NCI-H187 (cell line): ENCODE measurements at regions not wholly inside any gene's neighbourhood (a gene's known extent, or its start where the extent isn't known, plus 50 kb on each side); places are given as distances from the start of the nearest gene placed in this dataset.

ENCODE experiments used
- DNase-seq, 2 experiments: peaks; one replicate each; lab custom pipeline; 2025; lab: John Stamatoyannopoulos, UW

DNA sequence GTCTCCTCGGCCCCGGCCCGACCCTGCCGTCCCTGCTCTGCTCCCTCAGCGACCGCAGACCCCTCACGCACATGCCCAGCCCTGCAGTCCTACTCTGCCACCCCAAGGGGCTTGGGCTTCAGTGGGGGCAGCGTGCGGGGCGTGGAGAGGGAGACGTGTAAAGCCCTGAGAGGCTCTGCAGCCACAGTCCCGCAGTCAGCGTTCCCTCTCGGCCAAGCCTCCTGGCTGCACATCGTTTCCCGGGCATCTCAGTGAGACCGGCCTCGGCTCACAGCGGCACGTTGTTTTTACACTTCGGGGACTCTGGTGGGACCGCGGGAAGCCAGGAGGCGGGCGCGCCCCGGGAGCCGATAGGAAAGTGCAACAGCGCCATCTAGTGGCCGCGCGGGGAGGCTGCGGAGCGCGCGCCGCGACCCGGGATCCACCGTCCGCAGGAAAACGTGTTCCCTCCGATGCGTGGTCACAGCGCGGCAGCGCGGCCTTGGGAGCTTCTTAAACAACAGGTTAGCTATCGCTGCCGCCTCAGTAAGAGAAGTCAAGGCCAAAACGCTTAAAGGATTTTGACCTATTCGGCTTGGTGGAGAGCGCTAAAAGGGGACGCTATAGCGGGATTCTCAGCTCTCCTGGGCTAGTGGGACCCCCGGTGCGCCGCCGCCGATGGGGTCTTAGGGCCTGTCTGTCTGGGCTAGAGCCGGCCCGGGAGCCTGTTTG is 226.8 kb upstream of the IGF1R start:
- peak in 1 of 2 experiments; percentile 7 for DNase-seq

DNA sequence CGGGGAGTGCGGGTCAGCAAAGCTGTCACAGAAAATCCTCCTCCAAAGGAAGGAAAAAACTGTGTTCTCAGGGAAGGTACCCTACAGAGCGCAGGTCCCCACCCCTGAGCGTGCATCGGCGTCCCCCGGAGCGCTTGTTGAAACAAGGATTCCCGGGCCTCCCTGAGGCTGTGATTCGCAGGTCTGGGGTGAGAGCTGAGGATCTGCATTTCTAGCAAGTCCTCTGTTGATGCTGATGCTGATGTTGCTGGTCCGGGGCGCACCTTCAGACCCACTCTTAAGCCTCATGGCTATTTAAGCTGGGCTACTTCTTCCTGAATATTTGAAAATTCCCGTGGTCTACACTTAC is 226.2 kb upstream of the IGF1R start:
- DNase-seq = no peak

DNA sequence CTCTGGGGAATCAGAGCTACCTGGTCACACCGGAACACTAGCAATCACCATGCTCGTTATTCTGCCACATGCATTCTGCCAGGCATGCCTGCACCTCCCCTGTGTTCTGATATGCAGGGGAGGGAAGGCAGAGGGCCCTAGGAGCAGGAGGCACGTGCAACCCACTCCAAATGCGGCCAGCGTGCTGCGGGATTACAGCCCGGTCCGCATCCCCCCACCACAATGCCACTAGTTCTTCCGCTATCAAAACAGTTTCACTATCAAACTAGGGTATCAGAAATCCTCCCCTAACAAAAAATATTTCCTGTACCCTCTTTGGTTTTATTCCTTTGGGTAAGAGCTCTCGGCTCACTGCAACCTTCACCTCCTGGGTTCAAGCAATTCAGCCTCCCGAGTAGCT is 223.2 kb upstream of the IGF1R start:
- DNase-seq = no peak

DNA sequence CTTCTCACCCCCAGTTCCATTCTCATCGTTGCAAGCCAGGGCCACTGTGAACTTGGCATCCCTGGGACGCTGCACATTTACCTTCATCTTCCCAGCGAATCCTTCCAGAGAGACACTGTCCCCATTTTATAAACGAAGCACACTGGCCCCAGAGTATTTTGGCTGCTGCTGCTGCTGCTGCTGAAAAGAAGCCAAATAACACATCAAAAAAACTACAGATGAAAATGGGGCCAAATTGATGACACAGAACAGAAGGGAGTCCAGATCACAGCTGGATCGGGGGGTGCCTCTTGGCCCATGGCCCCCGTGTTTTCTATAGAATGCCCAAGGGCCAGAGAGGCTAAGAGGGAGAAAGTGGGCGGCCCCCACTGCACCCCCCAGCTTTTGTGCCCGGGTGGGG is 221.0 kb upstream of the IGF1R start:
- no peak for DNase-seq

DNA sequence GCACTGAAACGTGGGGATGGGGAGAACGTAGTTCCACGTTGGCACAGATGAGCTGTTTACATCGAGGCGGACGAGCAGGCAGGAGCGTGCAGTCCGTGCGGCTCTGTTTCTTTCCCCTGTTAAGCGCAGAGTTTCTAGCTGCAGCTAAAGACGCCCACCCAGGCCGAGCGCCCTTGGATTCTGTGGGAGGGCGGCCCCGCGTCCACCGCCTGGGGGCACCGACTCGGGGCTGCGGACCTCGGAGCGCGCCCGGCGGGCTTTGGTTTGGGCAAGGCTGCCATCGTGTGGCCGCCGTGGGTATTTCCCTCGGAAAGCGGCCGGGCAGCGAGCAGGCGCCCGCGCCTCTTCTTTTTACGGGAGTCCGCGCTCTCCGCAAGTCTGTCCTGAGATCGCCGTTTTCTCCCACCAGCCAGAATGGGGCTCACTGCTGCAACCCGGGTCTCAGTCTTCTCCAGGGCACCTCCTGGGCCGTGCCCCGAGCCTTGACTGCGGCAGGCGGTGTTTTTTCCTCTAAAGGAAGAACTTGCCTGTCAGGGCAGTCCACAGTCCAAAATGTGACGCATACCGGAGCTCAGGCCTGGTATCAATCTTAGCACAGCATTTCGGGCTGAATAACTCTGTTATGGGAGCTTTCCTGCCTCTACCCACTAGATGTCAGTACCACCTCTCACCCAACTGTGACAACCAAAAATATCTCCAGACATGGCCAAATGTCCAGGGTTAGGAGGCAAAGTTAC is 219.9 kb upstream of the IGF1R start:
- DNase-seq = no peak

DNA sequence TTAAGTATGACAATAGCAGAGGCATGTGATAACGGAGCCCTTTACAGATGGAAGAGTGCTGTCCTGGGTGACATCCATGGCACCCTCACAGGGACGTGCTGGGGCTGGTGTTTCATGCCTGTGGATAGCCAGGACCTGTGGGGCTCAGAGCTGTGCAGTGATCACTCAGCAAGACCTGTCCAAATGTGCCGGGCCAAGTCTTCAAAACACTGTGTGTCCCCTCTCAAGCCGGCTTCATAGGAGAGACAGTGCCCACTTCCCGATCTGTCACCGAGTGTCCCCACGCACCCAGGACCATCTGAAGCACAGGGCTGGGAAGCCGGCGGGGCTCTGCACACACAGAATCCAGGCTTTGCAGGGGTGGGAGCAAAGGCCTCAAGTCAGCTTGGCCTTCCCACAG is 217.2 kb upstream of the IGF1R start:
- no peak for DNase-seq

DNA sequence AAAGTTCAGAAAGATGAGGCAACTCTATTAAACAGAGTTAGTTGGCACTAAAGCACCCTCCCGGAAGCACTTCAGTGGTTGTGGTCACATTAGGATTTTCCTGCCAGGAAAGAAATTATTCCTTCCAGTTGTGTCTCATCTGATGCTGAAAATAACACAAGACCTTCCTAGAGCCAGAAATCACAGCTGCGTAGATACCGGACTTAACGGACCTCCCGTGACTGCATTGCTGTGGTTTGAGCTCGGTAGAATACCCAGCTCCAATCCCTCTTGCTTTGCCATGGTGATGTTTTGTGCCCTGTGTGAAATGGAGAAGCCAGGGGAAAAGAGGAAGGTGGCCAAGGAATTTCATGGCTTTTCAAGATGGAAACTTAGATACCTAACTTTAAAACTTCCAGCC is 215.0 kb upstream of the IGF1R start:
- DNase-seq = no peak

DNA sequence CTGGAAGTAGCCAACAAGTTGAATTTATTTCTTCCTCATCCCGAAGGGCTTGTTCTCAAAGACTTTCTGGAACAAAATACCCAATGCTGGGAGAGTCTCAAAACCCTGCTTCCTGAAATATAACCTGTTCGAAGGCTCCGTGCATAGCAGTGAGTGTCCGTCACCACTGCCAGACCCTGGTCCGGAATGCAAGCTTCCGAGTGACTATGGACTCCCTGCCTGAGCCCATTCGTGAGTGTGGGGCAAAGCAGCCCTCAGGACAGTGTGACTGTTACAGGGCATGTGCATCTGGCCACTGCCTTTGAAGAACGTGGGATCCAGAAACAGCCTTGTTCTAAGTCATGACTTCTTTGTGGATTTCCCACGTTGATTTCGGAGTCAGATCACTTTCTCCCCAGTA is 214.5 kb upstream of the IGF1R start:
- no peak for DNase-seq

DNA sequence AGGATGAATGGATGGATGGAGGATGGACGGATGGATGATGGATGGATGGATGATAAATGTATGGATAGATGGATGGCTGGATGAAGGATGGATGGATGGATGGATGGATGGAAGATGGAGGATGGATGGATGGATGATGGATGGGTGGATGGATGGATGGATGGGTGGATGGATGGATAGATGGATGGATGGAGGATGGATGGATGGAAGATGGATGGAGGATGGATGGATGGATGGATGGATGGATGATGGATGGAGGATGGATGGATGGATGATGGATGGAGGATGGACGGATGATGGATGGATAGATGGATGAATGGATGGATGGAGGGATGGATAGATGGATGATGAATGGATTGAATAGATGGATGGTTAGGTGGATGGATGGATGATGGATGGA is 210.6 kb upstream of the IGF1R start:
- DNase-seq = no peak

DNA sequence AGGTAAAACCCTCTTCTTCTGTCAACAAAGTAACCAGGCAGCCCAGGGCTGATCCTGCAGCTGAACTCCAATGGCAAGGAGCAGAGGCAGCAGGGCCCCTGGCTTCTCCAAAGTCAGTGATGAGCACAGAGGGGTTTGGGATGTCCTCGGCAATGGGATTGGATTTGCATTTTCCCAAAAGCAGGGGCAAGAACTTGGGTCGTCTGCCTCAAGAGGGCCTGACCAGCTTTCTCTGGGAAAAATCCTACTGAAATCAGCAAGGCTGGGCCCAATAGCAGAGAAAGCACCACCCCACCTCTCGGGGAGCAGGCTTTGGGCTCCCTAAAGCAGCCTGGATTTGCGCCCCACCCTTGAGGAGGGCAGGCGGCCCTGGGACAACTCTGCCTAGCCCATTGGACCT is 210.0 kb upstream of the IGF1R start:
- no peak for DNase-seq

DNA sequence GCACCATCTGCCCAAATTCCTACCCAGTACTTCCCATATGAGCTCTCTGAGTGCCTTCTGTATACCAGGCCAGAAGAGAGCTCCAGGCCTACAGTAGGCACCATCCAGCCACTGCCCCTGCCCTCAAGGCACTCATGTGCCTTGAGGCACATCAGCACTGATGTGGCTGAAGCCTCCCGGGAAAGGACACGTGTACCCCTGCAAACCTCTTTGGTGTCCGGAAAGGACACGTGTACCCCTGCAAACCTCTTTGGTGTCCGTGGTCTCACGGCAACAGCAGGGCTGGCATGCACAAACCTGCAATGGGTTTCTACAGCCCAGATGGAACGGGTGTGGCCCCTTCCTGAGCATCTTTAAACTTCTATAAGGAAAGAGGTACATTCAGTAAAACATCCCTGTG is 209.4 kb upstream of the IGF1R start:
- no peak for DNase-seq

DNA sequence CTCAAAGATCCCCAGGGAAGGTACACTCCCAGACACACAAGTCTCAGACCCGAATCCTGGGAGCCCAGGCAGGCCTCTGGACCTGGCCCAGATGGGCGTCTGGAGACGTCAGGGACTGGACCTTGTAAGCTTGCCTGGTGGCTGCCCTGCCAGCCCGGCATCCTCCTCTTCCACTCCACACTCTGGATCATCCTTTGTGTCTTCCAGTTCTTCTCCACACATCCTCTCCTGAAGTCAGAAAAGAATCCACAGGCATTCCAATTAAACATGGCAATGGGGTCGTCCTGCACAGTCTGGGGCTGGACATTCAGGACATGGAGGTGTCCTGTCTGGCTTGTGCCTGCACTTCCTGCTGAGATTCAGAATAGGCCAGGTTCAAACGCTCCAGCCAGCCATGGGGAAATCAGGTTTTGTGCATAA is 208.8 kb upstream of the IGF1R start:
- DNase-seq = no peak

DNA sequence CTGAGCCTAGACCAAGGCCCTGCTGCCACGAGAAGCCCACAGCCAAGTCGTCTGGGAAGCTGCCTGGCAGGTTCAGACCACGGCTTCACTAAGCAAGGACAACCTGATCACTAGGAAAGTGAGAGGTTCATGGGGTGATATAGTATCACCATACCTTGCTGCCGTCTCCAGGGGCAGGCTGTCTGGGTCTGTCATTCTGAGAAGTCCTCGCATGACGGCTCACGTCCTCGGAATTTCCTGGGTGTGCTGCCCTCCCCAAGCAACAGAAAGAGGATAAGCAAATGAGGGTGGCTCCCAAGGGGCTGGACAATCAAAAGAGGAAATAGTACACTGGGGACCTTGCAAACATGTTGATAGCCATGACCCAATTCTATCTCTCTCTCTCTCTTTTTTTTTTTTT is 207.4 kb upstream of the IGF1R start:
- no peak for DNase-seq

DNA sequence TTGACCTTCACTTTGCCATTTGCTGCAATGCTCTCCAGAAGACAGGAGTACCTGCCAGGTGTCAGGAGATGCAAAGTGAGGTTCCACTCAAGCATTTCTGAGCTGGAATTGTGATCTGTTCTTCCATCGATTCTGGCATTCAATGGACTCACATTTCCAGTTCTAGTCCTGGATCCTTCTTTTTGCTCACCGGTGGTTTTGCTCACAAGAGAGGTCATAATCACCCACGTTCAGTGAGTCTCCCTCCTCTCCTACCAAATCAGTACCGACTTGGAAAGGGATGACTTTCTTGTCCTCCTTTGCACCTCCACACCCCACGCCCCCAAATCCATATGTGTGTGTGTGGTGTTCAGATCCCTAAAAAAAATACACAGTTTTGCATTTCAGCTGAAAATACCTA is 206.7 kb upstream of the IGF1R start:
- DNase-seq = no peak

DNA sequence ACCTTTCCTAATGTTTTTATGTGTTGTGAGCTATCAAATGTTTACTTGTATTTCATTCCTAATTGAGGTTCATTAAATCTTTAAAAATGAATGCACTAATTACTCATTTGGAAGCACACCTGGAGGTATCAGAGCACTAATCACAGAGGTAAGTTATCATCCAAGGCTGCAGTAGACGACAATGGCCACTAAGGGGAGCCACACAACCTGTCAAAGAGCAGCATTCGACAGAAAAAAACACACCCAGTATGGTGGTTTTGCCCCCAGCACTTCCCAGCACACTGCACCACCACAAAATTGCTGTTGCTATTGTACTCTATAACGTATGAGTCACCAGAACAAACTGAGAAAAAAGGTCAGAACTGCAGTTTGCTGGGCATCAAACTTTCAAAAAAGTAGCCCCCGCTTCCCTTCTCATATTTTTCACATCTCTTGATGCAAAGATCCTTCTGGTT is 205.9 kb upstream of the IGF1R start:
- DNase-seq = peak; percentile 17 to 39

DNA sequence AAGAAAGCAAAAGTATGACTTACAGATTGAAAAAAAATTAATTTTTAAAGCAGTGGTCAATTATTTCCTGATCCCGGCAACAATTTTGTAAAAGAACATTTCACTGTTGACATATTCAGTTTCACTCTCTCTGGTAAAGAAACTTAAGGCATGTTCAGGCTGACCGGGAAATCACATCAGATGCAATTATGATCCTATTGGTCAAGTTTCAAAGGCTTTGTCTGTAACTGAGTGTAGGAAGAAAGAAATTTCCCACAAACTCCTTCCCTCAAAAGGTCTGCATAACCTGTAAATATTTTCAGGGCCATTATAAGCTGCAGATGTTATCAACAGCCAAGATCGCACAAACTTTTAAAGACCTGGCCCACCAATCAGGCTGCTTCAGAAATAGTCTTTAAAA is 205.4 kb upstream of the IGF1R start:
- DNase-seq = no peak

DNA sequence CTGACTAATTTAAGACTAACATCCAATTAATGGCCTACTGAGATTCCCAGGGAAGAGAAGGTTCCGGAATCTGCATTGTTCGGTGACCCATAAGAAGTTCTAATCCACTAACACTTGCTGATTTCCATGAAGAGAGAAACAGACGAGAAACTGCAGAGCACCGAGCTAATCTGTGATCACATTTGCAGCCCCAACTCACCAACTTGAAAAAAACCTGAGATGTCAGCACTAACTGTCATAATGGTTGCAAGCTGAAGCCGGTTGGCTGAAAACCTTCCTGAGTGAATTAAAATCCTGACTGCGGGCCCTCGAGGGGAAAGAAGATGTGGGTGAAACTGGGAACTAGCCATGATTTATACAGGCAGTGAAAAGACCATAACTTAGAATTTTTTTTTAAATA is 204.8 kb upstream of the IGF1R start:
- DNase-seq = no peak

DNA sequence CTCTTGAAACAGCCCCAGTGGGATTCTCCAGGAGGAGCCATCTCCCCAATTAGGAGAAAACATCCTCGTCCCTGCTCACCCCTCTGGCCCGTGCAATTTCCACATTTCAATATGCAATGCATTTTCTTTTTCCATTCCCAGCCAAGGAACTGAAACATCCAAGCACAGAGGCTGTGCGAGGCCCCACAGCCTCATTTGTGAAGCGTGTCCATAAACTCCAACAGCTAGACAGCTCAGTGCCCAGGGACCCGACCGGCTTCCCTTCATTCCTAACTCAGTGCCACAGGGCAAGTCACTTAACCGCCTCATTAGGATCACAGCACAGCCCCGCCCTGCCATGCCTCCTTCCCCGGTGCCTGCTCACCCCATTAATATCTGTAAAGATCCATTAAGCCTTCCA is 204.2 kb upstream of the IGF1R start:
- no peak for DNase-seq

DNA sequence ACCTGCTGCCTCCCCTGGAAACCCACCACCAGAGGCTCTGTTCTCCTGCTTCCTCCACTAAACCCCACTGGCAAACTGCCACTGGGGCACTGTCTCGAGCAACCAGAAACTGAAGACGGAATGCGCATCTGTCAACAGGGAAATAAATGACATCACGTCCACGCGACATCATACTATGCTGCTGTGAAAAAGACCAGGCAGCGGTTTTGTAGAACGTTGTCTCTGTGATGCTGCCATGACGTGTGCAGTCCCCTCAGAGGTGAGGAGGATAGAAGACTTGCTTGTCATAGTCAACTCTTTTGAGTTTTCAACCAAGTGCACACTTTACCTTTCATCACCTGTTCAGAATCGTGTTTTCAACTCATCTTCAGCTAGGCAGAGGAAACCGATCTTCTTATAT is 203.0 kb upstream of the IGF1R start:
- no peak for DNase-seq

DNA sequence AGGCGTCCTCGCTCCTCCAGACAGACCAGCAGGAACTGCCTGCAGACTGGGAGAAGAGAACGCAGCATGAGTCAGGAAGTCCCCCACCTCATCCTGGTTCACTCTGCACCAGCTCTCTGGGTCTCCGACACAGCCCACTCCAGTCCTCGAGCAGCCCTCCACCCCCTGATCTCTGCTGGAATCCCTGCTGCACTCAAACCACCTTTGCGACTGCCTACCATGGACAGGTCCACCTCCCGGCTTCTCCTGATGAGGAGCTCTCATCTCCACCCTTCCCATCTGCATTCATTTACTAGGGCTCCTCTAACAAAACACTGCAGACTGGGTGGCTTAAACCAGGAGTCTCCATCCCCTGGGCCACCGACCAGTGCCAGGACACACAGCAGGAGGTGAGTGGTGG is 202.3 kb upstream of the IGF1R start:
- DNase-seq = no peak

DNA sequence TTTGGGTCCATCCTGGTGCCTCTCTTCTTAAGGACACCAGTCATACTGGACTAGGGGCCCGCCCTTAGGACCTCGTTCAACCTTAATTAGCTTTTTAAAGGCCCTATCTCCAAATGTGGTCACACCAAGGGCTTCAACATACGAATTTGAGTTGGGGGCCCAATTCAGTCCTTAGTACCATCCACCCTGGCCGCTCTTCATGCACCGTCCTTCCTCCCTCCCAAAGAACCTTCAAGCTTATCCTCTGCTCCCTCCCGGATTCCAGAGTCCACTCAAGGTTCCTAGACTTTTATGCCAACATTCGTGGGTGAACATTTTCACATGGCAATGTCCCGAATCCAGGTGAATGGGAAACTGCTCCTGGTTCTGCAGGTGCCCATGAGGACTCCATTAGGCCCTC is 201.3 kb upstream of the IGF1R start:
- DNase-seq = no peak

DNA sequence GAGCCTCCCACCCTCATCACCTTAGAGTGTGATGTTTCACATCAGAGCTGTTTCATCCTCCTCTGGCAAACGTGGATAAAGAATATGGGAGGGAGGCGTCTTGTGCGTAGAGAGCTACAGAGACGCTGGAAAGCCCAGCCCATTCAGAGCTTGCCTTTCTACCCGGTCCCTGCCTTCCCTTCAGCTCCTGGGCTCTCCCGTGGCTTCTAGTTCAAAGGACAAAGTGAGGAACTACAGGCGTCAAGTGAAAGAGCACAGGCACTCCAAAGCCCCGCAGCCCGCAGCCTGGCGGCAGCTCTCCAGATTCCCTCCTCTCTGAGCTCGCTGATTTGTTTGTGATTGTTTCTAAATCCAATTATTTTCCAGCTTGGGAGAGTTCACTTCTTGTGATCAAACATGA is 197.1 kb upstream of the IGF1R start:
- no peak for DNase-seq

DNA sequence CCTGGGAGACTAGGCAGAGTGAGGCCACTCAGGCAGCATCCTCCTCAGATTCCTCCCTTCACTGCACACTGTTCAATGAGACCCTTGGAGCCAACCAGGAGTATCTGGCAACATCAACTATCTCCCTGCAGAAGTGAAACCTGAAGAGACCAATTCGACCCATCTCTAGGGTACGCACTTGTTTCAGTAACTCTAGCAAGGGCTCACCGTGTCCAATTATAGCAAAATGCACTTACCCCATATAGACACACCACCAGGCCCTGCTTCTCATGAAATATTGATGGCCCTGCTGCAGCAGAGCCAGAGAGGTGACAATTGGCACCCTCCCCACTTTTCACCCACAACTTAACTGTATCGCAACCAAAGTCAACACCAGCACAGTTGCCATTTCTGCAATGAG is 196.1 kb upstream of the IGF1R start:
- no peak for DNase-seq

DNA sequence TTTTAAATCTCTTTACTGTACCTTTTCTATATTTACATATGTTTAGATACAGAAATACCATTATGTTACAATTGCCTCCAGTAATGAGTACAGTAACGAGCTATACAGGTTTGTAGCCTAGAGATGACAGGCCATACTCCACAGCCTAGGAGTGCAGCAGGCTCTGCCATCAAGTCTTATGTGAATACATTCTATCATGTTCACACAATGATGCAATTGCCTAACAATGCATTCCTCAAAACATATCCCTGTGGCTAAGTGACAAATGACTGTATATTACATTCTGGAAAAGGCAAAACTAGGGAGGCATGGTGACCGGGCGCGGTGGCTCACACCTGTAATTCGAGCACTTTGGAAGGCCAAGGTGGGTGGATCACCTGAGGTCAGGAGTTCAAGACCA is 192.4 kb upstream of the IGF1R start:
- no peak for DNase-seq
